ENCODE measurements at regions not wholly inside any gene's neighbourhood (a gene's known extent, or its start where the extent isn't known, plus 50 kb on each side); places are given as distances from the start of the nearest gene placed in this dataset.

DNA sequence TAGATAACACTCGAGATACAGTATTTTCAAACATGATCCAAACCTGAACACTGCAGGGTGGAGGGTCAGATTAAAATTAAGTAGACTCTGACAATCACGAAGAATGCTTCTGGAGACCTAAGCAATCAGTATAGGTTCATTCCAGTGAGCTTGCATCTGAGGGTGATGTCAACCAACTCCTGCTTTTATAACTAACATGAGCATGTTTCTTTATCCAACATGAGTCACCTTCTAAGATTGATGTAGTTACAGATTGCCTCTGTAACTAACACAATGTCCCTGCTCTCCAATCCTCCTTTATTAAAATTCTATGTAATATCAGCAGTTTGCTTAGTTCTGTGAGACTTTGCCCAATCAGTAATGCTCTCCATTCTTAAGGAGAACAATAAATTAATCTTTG is 225.7 kb downstream of the ARL6IP6 start:
- Mint-ChIP-seq H3K4me3 (no peak overlapping the region), H3K36me3 (ENCODE audit: low read depth) (no peaks in the 10 kb centered on the region), H3K9me3 (no peaks in the 10 kb centered on the region), H3K27ac (ENCODE audit: unreplicated experiment) (no peak overlapping the region), H3K4me1 (no peaks in the 10 kb centered on the region), H3K27me3 (ENCODE audit: low read depth) (peaks cover 10% of the 10 kb centered on the region)
- no peak for TF ChIP-seq CTCF (conservative IDR thresholded peaks at IDR 0.05)
- no peak for DNase-seq (ENCODE audit: low read depth, low spot score)

DNA sequence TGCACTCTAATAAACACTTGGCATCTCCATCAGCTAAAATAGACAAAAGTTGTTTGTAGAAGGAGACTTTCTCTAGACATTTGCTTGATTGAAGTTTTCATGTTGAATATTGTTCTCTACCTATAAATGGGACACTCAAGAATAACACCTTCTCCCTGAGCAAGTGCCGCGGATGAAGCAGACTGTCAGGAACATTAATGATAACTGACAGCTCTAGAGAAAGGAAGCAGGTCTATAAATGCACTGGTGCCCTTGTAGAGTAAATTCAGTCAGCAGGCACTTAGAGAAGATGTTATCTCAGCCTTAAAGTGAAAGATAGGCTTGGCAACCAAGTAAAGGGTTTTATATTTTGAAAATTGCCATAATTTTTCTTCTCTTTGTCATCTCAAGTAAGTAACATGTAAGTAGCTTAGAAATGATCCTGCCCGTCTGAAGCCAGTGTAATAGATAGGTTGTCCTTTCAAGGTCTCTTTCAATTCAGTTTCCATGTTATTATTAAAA is 224.6 kb downstream of the ARL6IP6 start:
- DNase-seq (ENCODE audit: low read depth, low spot score), result no peak
- no peak for TF ChIP-seq CTCF (conservative IDR thresholded peaks at IDR 0.05)
- Mint-ChIP-seq H3K27ac (ENCODE audit: unreplicated experiment) (no peak overlapping the region), H3K4me3 (no peak overlapping the region), H3K36me3 (ENCODE audit: low read depth) (no peaks in the 10 kb centered on the region), H3K4me1 (no peaks in the 10 kb centered on the region), H3K27me3 (ENCODE audit: low read depth) (peaks cover 10% of the 10 kb centered on the region), H3K9me3 (peaks cover under 1% of the 10 kb centered on the region)

DNA sequence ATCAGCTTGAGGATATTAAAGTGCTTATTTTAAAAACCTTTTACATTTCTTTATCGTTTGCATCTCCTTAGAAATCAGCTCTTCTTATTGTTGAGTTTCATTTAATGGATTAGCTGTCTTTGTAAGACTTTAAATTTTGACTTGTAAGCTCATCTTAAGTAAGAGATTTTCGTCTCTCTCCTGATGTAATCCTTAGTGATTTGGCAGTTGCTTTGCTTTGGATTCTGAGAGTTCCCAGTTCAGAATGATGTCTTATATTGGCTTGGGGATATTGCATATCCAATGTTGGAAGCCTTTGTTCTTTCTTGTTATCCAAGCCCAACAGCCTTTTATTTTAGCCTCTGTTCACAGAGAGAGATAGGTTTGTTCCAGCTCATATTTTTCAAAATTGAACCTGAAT is 212.1 kb downstream of the ARL6IP6 start:
- Mint-ChIP-seq H3K4me3 (no peak overlapping the region), H3K4me1 (no peaks in the 10 kb centered on the region), H3K27me3 (ENCODE audit: low read depth) (no peaks in the 10 kb centered on the region), H3K27ac (ENCODE audit: unreplicated experiment) (no peak overlapping the region), H3K9me3 (peaks cover 4% of the 10 kb centered on the region), H3K36me3 (ENCODE audit: low read depth) (no peaks in the 10 kb centered on the region)
- TF ChIP-seq CTCF (conservative IDR thresholded peaks at IDR 0.05), result no peak
- no peak for DNase-seq (ENCODE audit: low read depth, low spot score)

GRCh38 chr2:152929628-152930027 is 211.2 kb downstream of the ARL6IP6 start:
- Mint-ChIP-seq H3K4me3 (no peak overlapping the region), H3K4me1 (no peaks in the 10 kb centered on the region), H3K27me3 (ENCODE audit: low read depth) (no peaks in the 10 kb centered on the region), H3K27ac (ENCODE audit: unreplicated experiment) (no peak overlapping the region), H3K36me3 (ENCODE audit: low read depth) (no peaks in the 10 kb centered on the region), H3K9me3 (peaks cover 4% of the 10 kb centered on the region)
- no peak for TF ChIP-seq CTCF (conservative IDR thresholded peaks at IDR 0.05)
- DNase-seq (ENCODE audit: low read depth, low spot score), result no peak

DNA sequence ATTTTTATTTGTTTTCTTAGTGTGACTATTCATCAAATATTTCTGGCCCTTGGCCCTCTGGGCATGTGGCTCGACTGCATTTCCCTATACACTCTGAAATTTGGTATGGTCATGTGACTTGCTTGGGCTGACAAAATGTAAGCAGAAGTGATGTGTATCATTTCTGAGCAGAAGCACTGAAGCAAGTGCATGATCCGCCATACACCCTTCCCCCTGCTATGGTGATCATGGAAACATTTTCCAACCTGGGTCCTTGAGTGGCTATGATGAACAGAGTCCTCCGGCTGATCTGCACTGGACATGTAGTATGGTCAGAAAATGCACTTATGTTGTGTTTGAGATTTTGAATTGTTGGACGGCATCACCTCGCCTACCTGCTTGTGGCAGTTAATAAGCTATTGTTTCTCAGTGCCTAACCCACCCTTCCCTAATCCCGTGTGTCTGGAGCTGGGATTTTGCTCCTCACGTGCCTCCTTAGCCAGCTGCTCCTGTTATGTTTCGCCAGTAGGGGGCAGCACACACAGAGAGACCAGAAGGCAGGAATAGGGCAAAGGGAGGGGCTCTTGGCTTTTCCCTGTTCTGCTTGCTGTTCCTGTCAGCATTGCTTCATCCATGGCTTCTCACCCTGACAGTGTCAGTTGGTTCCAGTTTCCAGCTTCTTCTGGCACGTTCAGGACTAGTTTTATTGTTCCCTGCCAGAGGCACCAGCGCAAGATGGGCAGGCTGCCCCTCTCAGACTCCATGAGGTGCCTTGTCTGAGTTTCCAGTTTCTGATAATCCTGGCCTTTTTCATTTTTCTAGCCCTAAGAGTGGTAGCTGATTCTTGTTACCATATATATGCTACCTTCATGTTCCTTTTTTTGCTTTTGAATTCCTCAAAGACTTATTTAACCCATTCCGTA is 207.4 kb downstream of the ARL6IP6 start:
- Mint-ChIP-seq H3K9me3 (peaks cover 4% of the 10 kb centered on the region), H3K36me3 (ENCODE audit: low read depth) (no peaks in the 10 kb centered on the region), H3K27me3 (ENCODE audit: low read depth) (peaks cover 18% of the 10 kb centered on the region), H3K4me1 (no peaks in the 10 kb centered on the region), H3K27ac (ENCODE audit: unreplicated experiment) (no peak overlapping the region), H3K4me3 (no peak overlapping the region)
- DNase-seq (ENCODE audit: low read depth, low spot score), result peak; percentile 78
- TF ChIP-seq CTCF (conservative IDR thresholded peaks at IDR 0.05), result peak; percentile 86

All from neural crest cell (in vitro differentiated cells).